Activated naive CD4-positive, alpha-beta T cell treated with anti-CD3 and anti-CD28 coated beads, Interleukin-2, amount 50 U/mL, for 24 hours (primary cell): ENCODE measurements at regions not wholly inside any gene's neighbourhood (a gene's known extent, or its start where the extent isn't known, plus 50 kb on each side); places are given as distances from the start of the nearest gene placed in this dataset.

Experiments used
- H3K27ac Mint-ChIP-seq: one replicate; pipeline ENCODE4 v1.8.0; 2021; ENCODE audit warnings: mild to moderate bottlenecking, mixed read lengths
- H3K27me3 Mint-ChIP-seq: one replicate; pipeline ENCODE4 v1.8.0; 2021; ENCODE audit warnings: mixed read lengths
- H3K36me3 Mint-ChIP-seq: one replicate; pipeline ENCODE4 v1.8.0; 2021; ENCODE audit warnings: mixed read lengths
- H3K4me1 Mint-ChIP-seq: one replicate; pipeline ENCODE4 v1.8.0; 2021; ENCODE audit warnings: mixed read lengths
- H3K4me3 Mint-ChIP-seq: one replicate; pipeline ENCODE4 v1.8.0; 2021; ENCODE audit warnings: mild to moderate bottlenecking, mixed read lengths
- H3K9me3 Mint-ChIP-seq: one replicate; pipeline ENCODE4 v1.8.0; 2021; ENCODE audit warnings: mixed read lengths

GRCh38 chr3:127088511-127089351, 104.2 kb upstream of the PRR23E start:
- H3K4me1 Mint-ChIP-seq, result no peaks in the 10 kb centered on the region
- no peaks in the 10 kb centered on the region for H3K9me3 Mint-ChIP-seq
- H3K4me3 Mint-ChIP-seq, result no peak overlapping the region
- no peaks in the 10 kb centered on the region for H3K27me3 Mint-ChIP-seq
- no peaks in the 10 kb centered on the region for H3K36me3 Mint-ChIP-seq
- no peak overlapping the region for H3K27ac Mint-ChIP-seq

- Mint-ChIP-seq H3K4me3 (no peak overlapping the region), H3K36me3 (no peaks in the 10 kb centered on the region), H3K27me3 (no peaks in the 10 kb centered on the region), H3K27ac (no peak overlapping the region), H3K4me1 (no peaks in the 10 kb centered on the region), H3K9me3 (no peaks in the 10 kb centered on the region)
Observed at GRCh38 chr3:127089486-127090145, 103.3 kb upstream of the PRR23E start.

DNA sequence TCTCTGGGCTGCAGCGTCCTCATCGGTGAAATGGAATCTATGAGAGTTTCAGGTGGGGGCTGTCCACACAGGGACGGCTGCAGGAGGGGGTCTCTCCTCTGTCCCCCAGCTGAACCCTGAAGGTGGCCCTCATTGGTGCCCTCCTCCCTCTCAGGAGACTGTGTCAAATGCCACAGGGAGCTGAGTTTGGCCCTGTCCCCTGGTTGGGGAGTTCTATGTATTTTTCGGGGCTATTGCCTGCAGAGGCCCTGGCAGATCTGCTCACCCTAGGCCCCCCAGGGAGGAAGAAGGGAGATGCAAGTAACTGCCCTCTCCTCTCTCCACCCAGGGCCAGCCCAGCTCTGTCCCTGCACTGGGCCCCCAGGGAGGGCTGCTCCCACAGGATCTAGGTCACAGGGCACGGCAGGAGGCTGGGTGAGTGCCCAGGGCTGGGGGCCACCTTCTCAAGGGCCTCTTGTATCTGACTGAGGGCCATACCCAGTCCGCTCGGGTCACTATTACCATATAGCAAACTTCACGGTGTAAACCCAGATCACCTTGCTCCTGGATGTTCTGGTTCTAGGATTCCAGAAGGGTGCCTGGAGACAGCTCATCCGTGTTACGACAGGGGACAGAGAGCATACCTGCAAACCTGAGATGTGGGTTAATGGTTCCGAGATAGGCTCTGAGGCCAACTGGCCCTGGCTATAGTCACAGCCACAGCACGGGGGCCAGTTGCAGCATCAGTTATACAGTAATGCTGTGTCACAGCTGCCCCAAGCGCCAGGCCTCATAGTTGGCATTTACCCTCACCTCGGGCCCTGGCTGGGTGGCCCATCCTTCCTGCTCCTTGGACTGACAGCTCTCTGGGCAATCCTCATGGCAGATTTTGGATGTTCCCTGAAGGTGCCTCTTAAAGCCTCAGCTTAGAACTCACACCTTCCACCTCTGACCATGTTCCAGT, 102.4 kb upstream of the PRR23E start:
- no peaks in the 10 kb centered on the region for H3K9me3 Mint-ChIP-seq
- no peak overlapping the region for H3K27ac Mint-ChIP-seq
- H3K4me1 Mint-ChIP-seq, result no peaks in the 10 kb centered on the region
- no peak overlapping the region for H3K4me3 Mint-ChIP-seq
- no peaks in the 10 kb centered on the region for H3K27me3 Mint-ChIP-seq
- H3K36me3 Mint-ChIP-seq, result no peaks in the 10 kb centered on the region

- no peak overlapping the region for H3K27ac Mint-ChIP-seq
- H3K4me3 Mint-ChIP-seq, result no peak overlapping the region
- no peaks in the 10 kb centered on the region for H3K36me3 Mint-ChIP-seq
- no peaks in the 10 kb centered on the region for H3K9me3 Mint-ChIP-seq
- no peaks in the 10 kb centered on the region for H3K27me3 Mint-ChIP-seq
- H3K4me1 Mint-ChIP-seq, result no peaks in the 10 kb centered on the region
Observed at GRCh38 chr3:127091376-127091775, 101.6 kb upstream of the PRR23E start.

DNA sequence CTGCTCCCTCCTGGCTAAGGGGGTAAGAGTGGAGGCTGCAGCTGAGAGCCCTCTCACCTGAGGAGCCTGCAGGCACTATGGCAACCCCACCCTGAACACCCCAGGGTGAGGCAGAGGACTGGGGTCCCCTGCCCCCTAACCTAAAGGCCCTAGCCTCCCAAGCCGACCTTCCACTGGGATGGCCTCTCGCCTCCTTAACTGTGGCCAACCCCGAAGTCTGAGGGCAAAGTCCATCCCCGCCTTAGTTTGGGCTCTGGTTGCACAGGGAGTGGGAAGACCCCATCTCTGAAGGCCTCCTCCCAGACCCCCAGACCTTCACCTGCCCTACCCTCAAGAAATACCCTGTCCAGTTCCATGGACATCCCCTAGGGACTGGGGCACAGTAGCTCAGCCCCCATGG, 100.6 kb upstream of the PRR23E start:
- H3K4me3 Mint-ChIP-seq, result no peak overlapping the region
- no peaks in the 10 kb centered on the region for H3K36me3 Mint-ChIP-seq
- no peaks in the 10 kb centered on the region for H3K4me1 Mint-ChIP-seq
- H3K9me3 Mint-ChIP-seq, result no peaks in the 10 kb centered on the region
- no peaks in the 10 kb centered on the region for H3K27me3 Mint-ChIP-seq
- H3K27ac Mint-ChIP-seq, result no peak overlapping the region

- H3K27me3 Mint-ChIP-seq, result no peaks in the 10 kb centered on the region
- H3K27ac Mint-ChIP-seq, result no peak overlapping the region
- no peaks in the 10 kb centered on the region for H3K36me3 Mint-ChIP-seq
- no peak overlapping the region for H3K4me3 Mint-ChIP-seq
- H3K9me3 Mint-ChIP-seq, result no peaks in the 10 kb centered on the region
- no peaks in the 10 kb centered on the region for H3K4me1 Mint-ChIP-seq
Observed at GRCh38 chr3:127092776-127093175, 100.2 kb upstream of the PRR23E start.

DNA sequence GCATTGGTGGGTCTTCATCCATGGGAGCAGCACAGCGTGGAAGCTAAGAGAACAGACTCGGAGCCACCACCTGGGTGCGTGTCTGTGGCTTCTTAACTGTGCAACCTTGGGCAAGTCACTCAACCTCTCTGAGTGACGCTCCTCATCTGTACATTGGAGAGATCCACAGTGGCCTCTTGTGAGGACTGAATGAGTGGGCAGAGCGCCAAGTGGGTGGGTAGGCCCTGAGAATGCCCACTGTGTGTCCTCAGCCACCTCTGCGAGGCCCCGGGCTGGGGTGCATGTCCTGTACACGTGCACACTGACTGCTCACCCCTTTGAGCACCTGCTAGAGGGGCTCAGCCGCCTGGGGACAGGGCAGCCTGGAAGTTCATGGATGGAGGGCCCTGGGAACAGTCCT, 99.6 kb upstream of the PRR23E start:
- Mint-ChIP-seq H3K4me1 (no peaks in the 10 kb centered on the region), H3K27ac (no peak overlapping the region), H3K27me3 (no peaks in the 10 kb centered on the region), H3K9me3 (no peaks in the 10 kb centered on the region), H3K36me3 (no peaks in the 10 kb centered on the region), H3K4me3 (no peak overlapping the region)

- Mint-ChIP-seq H3K27me3 (no peaks in the 10 kb centered on the region), H3K4me3 (no peak overlapping the region), H3K27ac (no peak overlapping the region), H3K36me3 (no peaks in the 10 kb centered on the region), H3K9me3 (no peaks in the 10 kb centered on the region), H3K4me1 (no peaks in the 10 kb centered on the region)
Observed at GRCh38 chr3:127095774-127096173, 97.2 kb upstream of the PRR23E start.

DNA sequence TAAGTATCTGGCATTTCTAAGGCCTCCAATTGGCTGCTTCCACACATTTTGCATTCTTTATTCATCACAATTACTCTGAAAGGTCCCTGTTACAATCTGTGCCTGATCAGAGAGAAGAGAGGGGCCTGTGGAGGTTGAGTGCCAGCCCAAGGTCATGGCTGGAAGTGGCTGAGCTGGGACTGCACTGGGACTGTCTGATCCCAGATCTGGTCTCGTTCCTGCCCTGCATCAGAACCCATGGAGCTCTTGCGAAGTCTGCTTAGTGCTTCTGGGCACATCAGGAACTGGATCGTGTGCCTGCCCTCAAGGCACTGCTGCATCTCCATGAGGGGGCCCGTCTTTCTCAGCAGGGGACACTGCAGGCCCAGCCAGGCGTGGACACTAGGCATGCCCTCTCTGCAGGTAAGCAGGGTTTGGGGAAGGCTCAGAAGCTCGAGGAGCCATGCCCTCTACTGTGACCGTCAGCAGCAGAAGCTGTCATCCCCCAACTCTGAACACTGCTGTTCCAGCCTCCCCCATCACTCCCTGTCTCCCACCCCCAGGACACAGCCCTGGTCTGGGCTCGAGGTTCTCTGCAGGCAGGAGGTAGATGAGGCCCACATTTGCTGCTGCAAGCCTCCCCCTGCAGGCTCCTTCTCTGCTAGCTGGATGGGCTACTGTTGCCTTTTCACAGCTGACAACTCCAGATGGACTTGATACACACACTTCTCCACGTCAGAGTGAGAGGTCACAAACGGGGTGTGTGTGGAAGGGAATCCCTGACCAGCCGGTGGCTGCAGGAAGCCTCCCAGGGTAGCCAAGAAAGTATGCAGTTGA, 96.5 kb upstream of the PRR23E start:
- Mint-ChIP-seq H3K9me3 (no peaks in the 10 kb centered on the region), H3K4me1 (no peaks in the 10 kb centered on the region), H3K36me3 (no peaks in the 10 kb centered on the region), H3K27me3 (no peaks in the 10 kb centered on the region), H3K27ac (no peak overlapping the region), H3K4me3 (no peak overlapping the region)

- Mint-ChIP-seq H3K9me3 (no peaks in the 10 kb centered on the region), H3K4me3 (no peak overlapping the region), H3K27ac (no peak overlapping the region), H3K4me1 (no peaks in the 10 kb centered on the region), H3K27me3 (no peaks in the 10 kb centered on the region), H3K36me3 (no peaks in the 10 kb centered on the region)
Observed at GRCh38 chr3:127097072-127097405, 95.9 kb upstream of the PRR23E start.

DNA sequence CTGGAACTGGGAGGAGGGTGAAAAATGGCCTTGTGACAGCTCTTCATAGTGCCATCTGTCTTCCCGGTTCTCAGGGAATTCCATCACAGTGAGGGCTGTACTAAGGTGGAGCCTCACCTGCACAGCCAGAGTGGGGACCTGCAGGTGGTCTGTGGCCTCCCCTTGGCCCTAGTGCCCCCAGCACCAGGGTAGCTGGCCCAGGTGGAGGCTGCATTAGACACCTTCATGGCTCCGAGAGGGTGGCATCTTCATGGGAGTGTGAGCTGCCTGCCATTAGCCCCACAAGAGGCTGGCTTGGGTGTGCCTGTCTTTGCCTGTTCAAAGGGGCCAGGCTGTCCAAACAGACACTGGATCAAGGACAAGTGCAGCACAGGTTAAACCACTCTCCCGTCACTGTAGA, 95.5 kb upstream of the PRR23E start:
- Mint-ChIP-seq H3K9me3 (no peaks in the 10 kb centered on the region), H3K27ac (no peak overlapping the region), H3K4me1 (no peaks in the 10 kb centered on the region), H3K36me3 (no peaks in the 10 kb centered on the region), H3K27me3 (no peaks in the 10 kb centered on the region), H3K4me3 (no peak overlapping the region)

DNA sequence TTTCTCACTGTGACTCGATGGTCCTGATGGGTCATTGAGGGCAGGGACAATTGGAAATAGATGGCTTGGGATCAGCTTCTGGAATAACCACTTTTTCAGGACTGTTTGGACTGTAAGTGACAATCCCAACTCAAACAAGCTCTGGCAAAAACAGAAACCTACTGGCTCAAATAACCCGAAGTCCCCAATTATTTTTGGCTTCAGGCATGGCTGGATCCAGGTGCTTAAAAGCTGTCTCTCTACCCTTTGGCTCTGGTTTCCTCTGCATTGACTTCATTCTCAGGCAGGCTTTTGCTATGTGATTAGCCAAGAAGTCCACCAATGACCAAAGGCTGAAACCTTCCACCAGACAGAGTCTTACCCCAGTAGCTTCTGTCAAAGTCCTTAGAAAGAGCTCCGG, 92.9 kb upstream of the PRR23E start:
- Mint-ChIP-seq H3K4me1 (no peaks in the 10 kb centered on the region), H3K36me3 (no peaks in the 10 kb centered on the region), H3K9me3 (no peaks in the 10 kb centered on the region), H3K27ac (no peak overlapping the region), H3K27me3 (no peaks in the 10 kb centered on the region), H3K4me3 (no peak overlapping the region)

GRCh38 chr3:127100459-127101410, 92.2 kb upstream of the PRR23E start:
- no peaks in the 10 kb centered on the region for H3K9me3 Mint-ChIP-seq
- no peak overlapping the region for H3K27ac Mint-ChIP-seq
- H3K4me3 Mint-ChIP-seq, result no peak overlapping the region
- H3K27me3 Mint-ChIP-seq, result no peaks in the 10 kb centered on the region
- no peaks in the 10 kb centered on the region for H3K4me1 Mint-ChIP-seq
- no peaks in the 10 kb centered on the region for H3K36me3 Mint-ChIP-seq

- Mint-ChIP-seq H3K9me3 (no peaks in the 10 kb centered on the region), H3K36me3 (no peaks in the 10 kb centered on the region), H3K27me3 (no peaks in the 10 kb centered on the region), H3K27ac (no peak overlapping the region), H3K4me3 (no peak overlapping the region), H3K4me1 (no peaks in the 10 kb centered on the region)
Observed at GRCh38 chr3:127101411-127102187, 91.3 kb upstream of the PRR23E start.
